KOPT-K1 (cell line): ENCODE measurements at regions not wholly inside any gene's neighbourhood (a gene's known extent, or its start where the extent isn't known, plus 50 kb on each side); places are given as distances from the start of the nearest gene placed in this dataset.

Source experiments
- H3K27ac ChIP-seq: fragments of 200-600 bp; sonication (generic); 2 replicates; pipeline ENCODE4 v1.5.1; 2016; ENCODE audit warnings: antibody characterized with exemption, mild to moderate bottlenecking, low read depth, low read length; ENCODE audit not compliant: poor library complexity, severe bottlenecking
- H3K36me3 ChIP-seq: fragments of 200-600 bp; sonication (generic); 2 replicates; pipeline ENCODE4 v1.5.1; 2017; ENCODE audit warnings: antibody characterized with exemption, mild to moderate bottlenecking, low read length, moderate library complexity; ENCODE audit not compliant: insufficient read depth
- H3K9me3 ChIP-seq: fragments of 200-600 bp; sonication (generic); 2 replicates; pipeline ENCODE4 v1.5.1; 2017; ENCODE audit warnings: antibody characterized with exemption, low read length, mild to moderate bottlenecking; ENCODE audit not compliant: insufficient read depth, poor library complexity, severe bottlenecking

- no peak overlapping the region for H3K27ac ChIP-seq
- H3K9me3 ChIP-seq = no peaks in the 10 kb centered on the region
- H3K36me3 ChIP-seq = no peaks in the 10 kb centered on the region
Observed at GRCh38 chr3:117145677-117146076, 436.1 kb downstream of the TUSC7 start.

- Histone ChIP-seq H3K36me3 (no peaks in the 10 kb centered on the region), H3K27ac (no peak overlapping the region), H3K9me3 (no peaks in the 10 kb centered on the region)
Observed at GRCh38 chr3:117146571-117146970, 437.0 kb downstream of the TUSC7 start.

- H3K27ac ChIP-seq = no peak overlapping the region
- no peaks in the 10 kb centered on the region for H3K9me3 ChIP-seq
- no peaks in the 10 kb centered on the region for H3K36me3 ChIP-seq
Observed at GRCh38 chr3:117149584-117149983, 440.0 kb downstream of the TUSC7 start.

GRCh38 chr3:117150628-117151027, 441.0 kb downstream of the TUSC7 start:
- Histone ChIP-seq H3K9me3 (no peaks in the 10 kb centered on the region), H3K36me3 (no peaks in the 10 kb centered on the region), H3K27ac (no peak overlapping the region)

- no peaks in the 10 kb centered on the region for H3K36me3 ChIP-seq
- no peak overlapping the region for H3K27ac ChIP-seq
- no peaks in the 10 kb centered on the region for H3K9me3 ChIP-seq
Observed at GRCh38 chr3:117160176-117160575, 450.6 kb downstream of the TUSC7 start.

- no peak overlapping the region for H3K27ac ChIP-seq
- no peaks in the 10 kb centered on the region for H3K9me3 ChIP-seq
- no peaks in the 10 kb centered on the region for H3K36me3 ChIP-seq
Observed at GRCh38 chr3:117161816-117162215, 452.2 kb downstream of the TUSC7 start.

GRCh38 chr3:117165176-117165575, 455.6 kb downstream of the TUSC7 start:
- Histone ChIP-seq H3K9me3 (no peaks in the 10 kb centered on the region), H3K36me3 (no peaks in the 10 kb centered on the region), H3K27ac (no peak overlapping the region)

- Histone ChIP-seq H3K9me3 (no peaks in the 10 kb centered on the region), H3K36me3 (no peaks in the 10 kb centered on the region), H3K27ac (no peak overlapping the region)
Observed at GRCh38 chr3:117165601-117166051, 456.0 kb downstream of the TUSC7 start.

DNA sequence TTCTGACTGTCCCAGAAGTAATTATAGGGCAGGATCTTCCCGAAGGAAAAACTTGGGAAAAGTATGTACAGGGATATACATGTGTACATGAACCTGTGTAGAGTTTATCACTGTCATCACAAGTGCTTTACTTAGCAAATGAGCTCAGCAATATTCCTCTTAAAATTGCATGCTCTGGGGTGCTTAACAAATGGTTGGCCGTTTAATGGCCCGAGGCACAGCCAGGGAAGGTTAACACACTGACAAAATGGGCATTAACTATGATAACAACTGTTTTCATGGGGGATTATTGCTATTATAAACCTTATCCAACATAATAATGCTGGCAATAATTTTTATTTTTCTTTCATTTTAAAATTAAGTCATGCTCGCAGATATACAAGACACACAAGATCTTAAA, 459.3 kb downstream of the TUSC7 start:
- H3K9me3 ChIP-seq = no peaks in the 10 kb centered on the region
- H3K27ac ChIP-seq = no peak overlapping the region
- H3K36me3 ChIP-seq = no peaks in the 10 kb centered on the region

DNA sequence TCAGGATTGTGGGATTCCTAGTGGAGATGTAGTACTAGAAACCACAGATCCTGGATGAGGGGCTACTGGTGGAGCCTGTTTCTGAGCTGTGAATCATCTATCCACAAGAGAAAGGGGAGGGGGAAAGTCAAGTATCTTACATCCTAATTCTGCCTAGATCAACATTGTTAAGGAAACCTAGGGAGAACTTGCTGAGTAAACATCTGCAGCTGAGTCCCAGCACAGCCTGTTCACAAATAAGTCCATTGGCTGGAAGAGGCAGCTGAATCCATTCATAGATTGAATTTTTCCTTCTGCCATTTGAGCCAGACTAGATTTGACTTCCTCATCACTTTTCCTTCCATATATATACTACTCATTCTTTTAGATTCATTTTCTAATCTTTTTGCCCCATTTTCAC, 460.5 kb downstream of the TUSC7 start:
- Histone ChIP-seq H3K9me3 (no peaks in the 10 kb centered on the region), H3K27ac (no peak overlapping the region), H3K36me3 (no peaks in the 10 kb centered on the region)

DNA sequence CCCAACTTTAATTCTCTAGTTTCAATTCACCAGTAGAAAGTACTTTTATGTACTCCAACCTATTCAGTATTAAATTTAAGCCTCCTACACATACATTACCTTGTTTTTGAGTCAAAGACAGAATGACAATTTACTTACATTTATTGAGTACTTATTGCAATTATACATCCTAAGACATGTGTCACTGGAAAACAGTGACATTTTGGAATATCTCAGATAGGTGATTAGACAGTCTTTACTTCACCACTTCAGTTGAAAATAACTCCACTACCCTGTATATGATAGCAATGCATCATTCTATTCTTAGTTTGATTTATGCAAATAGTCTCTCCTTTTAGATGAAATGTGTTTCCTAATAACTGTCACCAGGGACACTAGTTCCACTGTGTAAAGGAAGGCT, 461.5 kb downstream of the TUSC7 start:
- Histone ChIP-seq H3K36me3 (no peaks in the 10 kb centered on the region), H3K9me3 (no peaks in the 10 kb centered on the region), H3K27ac (no peak overlapping the region)

DNA sequence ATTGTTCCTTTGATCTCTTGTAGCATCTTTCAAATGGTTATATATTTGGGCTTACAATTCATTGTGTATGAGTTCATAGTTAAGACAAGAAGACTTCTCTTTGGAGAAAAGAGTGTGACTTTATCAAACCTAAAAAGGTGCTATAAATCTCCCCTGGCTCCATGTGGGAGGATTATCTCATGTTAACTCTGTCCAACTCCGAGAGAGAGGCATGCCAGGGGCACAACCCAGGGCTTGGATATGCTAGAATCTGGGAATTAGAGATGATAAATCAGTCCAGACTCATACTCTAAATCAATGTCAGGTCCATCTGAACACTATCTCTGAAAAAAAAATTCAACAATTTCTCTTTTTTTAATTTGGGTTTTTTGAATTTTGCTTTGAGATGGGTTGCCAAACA, 462.8 kb downstream of the TUSC7 start:
- Histone ChIP-seq H3K9me3 (no peaks in the 10 kb centered on the region), H3K36me3 (no peaks in the 10 kb centered on the region), H3K27ac (no peak overlapping the region)

GRCh38 chr3:117181222-117181621, 471.6 kb downstream of the TUSC7 start:
- Histone ChIP-seq H3K27ac (no peak overlapping the region), H3K36me3 (no peaks in the 10 kb centered on the region), H3K9me3 (no peaks in the 10 kb centered on the region)

- H3K9me3 ChIP-seq = no peaks in the 10 kb centered on the region
- no peaks in the 10 kb centered on the region for H3K36me3 ChIP-seq
- H3K27ac ChIP-seq = no peak overlapping the region
Observed at GRCh38 chr3:117184574-117184973, 475.0 kb downstream of the TUSC7 start.

DNA sequence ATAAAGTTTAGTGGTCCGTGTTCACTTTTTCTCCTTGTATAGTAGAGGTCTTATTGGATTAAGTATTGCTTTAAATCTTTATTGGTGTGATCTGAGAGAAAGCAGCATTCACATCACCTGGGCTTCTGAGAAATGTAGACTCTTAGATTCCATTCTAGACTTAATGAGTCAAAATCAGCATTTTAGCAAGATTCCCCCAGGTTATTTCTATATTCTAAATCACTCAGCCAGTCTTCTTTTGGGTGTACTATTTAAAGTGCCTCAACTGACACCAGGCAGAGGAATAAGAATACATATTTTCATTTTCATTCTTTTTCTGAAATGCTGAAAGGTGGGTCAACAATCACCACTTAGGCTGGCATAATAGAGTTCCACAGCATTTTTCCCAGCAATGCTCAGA, 481.7 kb downstream of the TUSC7 start:
- no peaks in the 10 kb centered on the region for H3K36me3 ChIP-seq
- H3K9me3 ChIP-seq = no peaks in the 10 kb centered on the region
- H3K27ac ChIP-seq = no peak overlapping the region

- H3K27ac ChIP-seq = no peak overlapping the region
- no peaks in the 10 kb centered on the region for H3K9me3 ChIP-seq
- no peaks in the 10 kb centered on the region for H3K36me3 ChIP-seq
Observed at GRCh38 chr3:117192888-117193287, 483.3 kb downstream of the TUSC7 start.

DNA sequence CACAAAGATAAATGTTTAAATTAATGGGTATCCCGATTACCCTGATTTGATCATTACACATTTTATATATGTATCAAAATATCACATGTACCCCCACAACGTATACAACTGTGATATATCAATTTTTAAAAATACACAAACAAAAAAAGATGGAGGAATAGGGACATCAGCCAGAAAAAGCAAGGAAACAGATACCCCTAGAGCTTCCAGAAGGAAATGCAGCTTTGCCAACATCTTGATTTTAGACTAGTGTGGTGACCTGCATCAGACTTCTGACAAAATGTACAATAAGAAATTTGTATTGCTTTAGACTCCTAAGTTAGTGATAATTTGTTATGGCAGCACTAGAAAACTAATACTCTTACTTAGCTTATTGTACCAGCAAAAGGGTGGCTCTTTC, 483.8 kb downstream of the TUSC7 start:
- H3K36me3 ChIP-seq = no peaks in the 10 kb centered on the region
- H3K27ac ChIP-seq = no peak overlapping the region

More for the DNA sequence above, 483.8 kb downstream of the TUSC7 start:
- H3K9me3 ChIP-seq = no peaks in the 10 kb centered on the region
